Peyer's patch (tissue), 4 donors: ENCODE measurements at regions not wholly inside any gene's neighbourhood (a gene's known extent, or its start where the extent isn't known, plus 50 kb on each side); places are given as distances from the start of the nearest gene placed in this dataset.

ENCODE experiments used
- CTCF ChIP-seq, 6 experiments: fragments of 450-650 bp in 4 of 6; fragments of 200-600 bp in 2 of 6; sonication (generic) in 1 of 6; IDR thresholded peaks; one replicate each; pipeline ENCODE4 v1.5.1; 2017 to 2019; ENCODE audit warnings: antibody characterized with exemption in 6 of 6, mild to moderate bottlenecking in 3 of 6, moderate library complexity in 1 of 6
- POLR2A ChIP-seq, 2 donors: fragments of 450-650 bp; IDR thresholded peaks; one replicate each; pipeline ENCODE4 v1.5.1; 2017; ENCODE audit warnings: antibody characterized with exemption in 2 of 2, mild to moderate bottlenecking in 2 of 2, moderate library complexity in 2 of 2

DNA sequence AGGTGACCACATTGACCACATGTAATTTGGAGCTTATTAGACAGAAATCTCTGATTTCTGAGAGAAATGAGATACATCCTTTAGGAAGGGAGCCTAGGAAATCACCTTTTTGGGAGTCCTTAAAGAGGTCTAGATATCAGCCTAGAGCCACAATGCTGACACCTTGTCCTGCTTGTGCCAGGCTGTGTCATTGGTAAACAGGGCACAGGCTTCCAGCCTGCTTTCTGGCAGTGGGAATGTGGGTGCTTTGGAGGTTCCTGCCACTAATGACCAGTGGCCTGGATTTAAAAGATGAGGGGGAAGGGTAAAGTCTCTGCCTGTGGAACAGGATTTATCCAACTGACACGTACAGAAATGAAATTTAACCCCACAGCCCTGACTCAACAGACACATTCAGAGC is 169.8 kb upstream of the KBTBD8 start:
- TF ChIP-seq CTCF (IDR thresholded peaks at IDR 0.05), result no peak
- no peak for TF ChIP-seq POLR2A (IDR thresholded peaks at IDR 0.05)
